GM23338 (cell line): ENCODE measurements at regions not wholly inside any gene's neighbourhood (a gene's known extent, or its start where the extent isn't known, plus 50 kb on each side); places are given as distances from the start of the nearest gene placed in this dataset.

ENCODE experiments used
- ATAC-seq: fragments of 200-7000 bp; cut with Tn5 transposase; 3 replicates; pipeline ENCODE4 v1.9.1; 2020
- DNase-seq: peaks from one replicate; pipeline ENCODE4 v3.0.0-alpha.2; 2015; ENCODE audit warnings: low spot score
- H2AFZ ChIP-seq: fragments of 200-600 bp; sonication (generic); 2 replicates; pipeline ENCODE4 v1.8.0; 2016; ENCODE audit warnings: antibody characterized with exemption, mild to moderate bottlenecking, moderate library complexity
- H3F3A ChIP-seq: fragments of 200-600 bp; sonication (generic); replicated peaks from 2 replicates; pipeline ENCODE4 v1.8.0; 2017; ENCODE audit warnings: antibody characterized with exemption, mixed run types, low read depth
- H3K27ac ChIP-seq: fragments of 200-600 bp; sonication (generic); 2 replicates; pipeline ENCODE4 v1.6.1; 2016; ENCODE audit warnings: low read depth
- H3K27me3 ChIP-seq: fragments of 200-600 bp; sonication (generic); 2 replicates; pipeline ENCODE4 v1.8.0; 2016; ENCODE audit warnings: mild to moderate bottlenecking, mixed run types, moderate library complexity; ENCODE audit not compliant: insufficient read depth
- H3K36me3 ChIP-seq: fragments of 200-600 bp; sonication (generic); 2 replicates; pipeline ENCODE4 v1.8.0; 2016; ENCODE audit warnings: mild to moderate bottlenecking; ENCODE audit not compliant: insufficient read depth
- H3K4me1 ChIP-seq: fragments of 200-600 bp; sonication (generic); 2 replicates; pipeline ENCODE4 v1.8.0; 2016; ENCODE audit warnings: mild to moderate bottlenecking, moderate library complexity; ENCODE audit not compliant: insufficient read depth
- H3K4me2 ChIP-seq: fragments of 200-600 bp; sonication (generic); 2 replicates; pipeline ENCODE4 v1.7.1; 2017; ENCODE audit warnings: mixed run types
- H3K4me3 ChIP-seq: fragments of 200-600 bp; sonication (generic); 2 replicates; pipeline ENCODE4 v1.6.1; 2016; ENCODE audit warnings: mixed run types
- H3K79me2 ChIP-seq: fragments of 200-600 bp; sonication (generic); replicated peaks from 2 replicates; pipeline ENCODE4 v1.8.0; 2017; ENCODE audit warnings: mild to moderate bottlenecking; ENCODE audit not compliant: insufficient read depth
- H3K9me2 ChIP-seq: fragments of 200-600 bp; sonication (generic); 2 replicates; pipeline ENCODE4 v1.8.0; 2017; ENCODE audit not compliant: insufficient read depth
- H4K20me1 ChIP-seq: fragments of 200-600 bp; sonication (generic); replicated peaks from 2 replicates; pipeline ENCODE4 v1.8.0; 2017; ENCODE audit warnings: mild to moderate bottlenecking; ENCODE audit not compliant: insufficient read depth
- H3K27ac Mint-ChIP-seq: 2 replicates; pipeline ENCODE4 v1.8.0; 2020; ENCODE audit warnings: inconsistent platforms, mild to moderate bottlenecking, moderate library complexity, mixed read lengths
- H3K27me3 Mint-ChIP-seq: 3 replicates; pipeline ENCODE4 v1.8.0; 2022; ENCODE audit warnings: low read depth, mild to moderate bottlenecking, moderate library complexity, mixed read lengths, inconsistent platforms; ENCODE audit not compliant: insufficient read depth, poor library complexity
- H3K36me3 Mint-ChIP-seq: 3 replicates; pipeline ENCODE4 v1.8.0; 2021; ENCODE audit warnings: low read depth, mild to moderate bottlenecking, inconsistent platforms, moderate library complexity, mixed read lengths
- H3K4me1 Mint-ChIP-seq: 3 replicates; pipeline ENCODE4 v1.8.0; 2020; ENCODE audit warnings: mild to moderate bottlenecking, inconsistent platforms, mixed read lengths
- H3K4me3 Mint-ChIP-seq: 3 replicates; pipeline ENCODE4 v1.8.0; 2021; ENCODE audit warnings: moderate library complexity, mild to moderate bottlenecking, inconsistent platforms, mixed read lengths
- H3K9me3 Mint-ChIP-seq: 3 replicates; pipeline ENCODE4 v1.8.0; 2020; ENCODE audit warnings: moderate library complexity, mild to moderate bottlenecking, inconsistent platforms, mixed read lengths
- CREB1 ChIP-seq: fragments of 250-450 bp; sonication (Bioruptor Pico); IDR thresholded peaks from 2 replicates; pipeline ENCODE4 v1.5.0; 2020; ENCODE audit warnings: low read depth, mild to moderate bottlenecking, moderate library complexity
- CTCF ChIP-seq, 2 experiments: fragments of 200-600 bp in 1 of 2; sonication (generic) in 1 of 2; conservative IDR thresholded peaks; 2 replicates each; pipeline versions ENCODE4 v1.5.1 to v1.6.1; 2016 to 2017; ENCODE audit warnings: antibody characterized with exemption in 2 of 2, low read depth in 2 of 2, mild to moderate bottlenecking in 2 of 2, moderate library complexity in 1 of 2
- ETS1 ChIP-seq: IDR thresholded peaks from 2 replicates; pipeline ENCODE4 v1.6.1; 2016; ENCODE audit warnings: antibody characterized with exemption
- EZH2 ChIP-seq: fragments of 200-600 bp; sonication (generic); IDR thresholded peaks from one replicate; pipeline ENCODE4 v1.8.0; 2017; ENCODE audit warnings: antibody characterized with exemption, mild to moderate bottlenecking, low read depth; ENCODE audit not compliant: unreplicated experiment
- EZH2phosphoT487 ChIP-seq: fragments of 200-600 bp; sonication (generic); IDR thresholded peaks from one replicate; pipeline ENCODE4 v1.8.1; 2018; ENCODE audit warnings: antibody characterized with exemption; ENCODE audit not compliant: unreplicated experiment
- JUNB ChIP-seq: IDR thresholded peaks from one replicate; pipeline ENCODE4 v1.6.1; 2016; ENCODE audit warnings: antibody characterized with exemption; ENCODE audit not compliant: unreplicated experiment
- NANOG ChIP-seq: IDR thresholded peaks from 2 replicates; pipeline ENCODE4 v1.6.1; 2016; ENCODE audit warnings: antibody characterized with exemption, borderline replicate concordance
- POLR2AphosphoS5 ChIP-seq: IDR thresholded peaks from 2 replicates; pipeline ENCODE4 v1.6.1; 2016; ENCODE audit warnings: antibody characterized with exemption, low read depth
- REST ChIP-seq: IDR thresholded peaks from one replicate; pipeline ENCODE4 v1.6.1; 2018; ENCODE audit warnings: antibody characterized with exemption; ENCODE audit not compliant: unreplicated experiment
- STAT1 ChIP-seq: IDR thresholded peaks from one replicate; pipeline ENCODE4 v1.6.1; 2016; ENCODE audit warnings: antibody characterized with exemption; ENCODE audit not compliant: unreplicated experiment
- ZNF114 ChIP-seq: fragments of 250-450 bp; sonication (Bioruptor Pico); IDR thresholded peaks from 2 replicates; pipeline ENCODE4 v1.5.0; 2020; ENCODE audit warnings: mild to moderate bottlenecking, moderate library complexity
- ZNF331 ChIP-seq: fragments of 250-450 bp; sonication (Bioruptor Pico); IDR thresholded peaks from 2 replicates; pipeline ENCODE4 v1.5.0; 2020; ENCODE audit warnings: low read depth, mild to moderate bottlenecking, moderate library complexity
- TF ChIP-seq, protein P1 (sequence below): fragments of 250-450 bp; sonication (Bioruptor Pico); IDR thresholded peaks from 2 replicates; pipeline ENCODE4 v1.5.0; 2020; ENCODE audit warnings: mild to moderate bottlenecking, moderate library complexity

- TF ChIP-seq EZH2, result no peak
- no peak for TF ChIP-seq EZH2phosphoT487
- no peak for TF ChIP-seq JUNB
- no peak for TF ChIP-seq POLR2AphosphoS5
- no peak for TF ChIP-seq STAT1
- no peak for TF ChIP-seq CTCF (conservative IDR thresholded peaks at IDR 0.05; ENCODE audit: low read depth in 2 of 2)
- no peak for TF ChIP-seq CREB1 (CRISPR knock-in tag)
- no peak for TF ChIP-seq REST
- no peak for TF ChIP-seq NANOG
- TF ChIP-seq ZNF114 (CRISPR knock-in tag), result no peak
- no peak for TF ChIP-seq ETS1
- no peak for TF ChIP-seq ZNF331 (CRISPR knock-in tag)
- TF ChIP-seq, protein P1, sequence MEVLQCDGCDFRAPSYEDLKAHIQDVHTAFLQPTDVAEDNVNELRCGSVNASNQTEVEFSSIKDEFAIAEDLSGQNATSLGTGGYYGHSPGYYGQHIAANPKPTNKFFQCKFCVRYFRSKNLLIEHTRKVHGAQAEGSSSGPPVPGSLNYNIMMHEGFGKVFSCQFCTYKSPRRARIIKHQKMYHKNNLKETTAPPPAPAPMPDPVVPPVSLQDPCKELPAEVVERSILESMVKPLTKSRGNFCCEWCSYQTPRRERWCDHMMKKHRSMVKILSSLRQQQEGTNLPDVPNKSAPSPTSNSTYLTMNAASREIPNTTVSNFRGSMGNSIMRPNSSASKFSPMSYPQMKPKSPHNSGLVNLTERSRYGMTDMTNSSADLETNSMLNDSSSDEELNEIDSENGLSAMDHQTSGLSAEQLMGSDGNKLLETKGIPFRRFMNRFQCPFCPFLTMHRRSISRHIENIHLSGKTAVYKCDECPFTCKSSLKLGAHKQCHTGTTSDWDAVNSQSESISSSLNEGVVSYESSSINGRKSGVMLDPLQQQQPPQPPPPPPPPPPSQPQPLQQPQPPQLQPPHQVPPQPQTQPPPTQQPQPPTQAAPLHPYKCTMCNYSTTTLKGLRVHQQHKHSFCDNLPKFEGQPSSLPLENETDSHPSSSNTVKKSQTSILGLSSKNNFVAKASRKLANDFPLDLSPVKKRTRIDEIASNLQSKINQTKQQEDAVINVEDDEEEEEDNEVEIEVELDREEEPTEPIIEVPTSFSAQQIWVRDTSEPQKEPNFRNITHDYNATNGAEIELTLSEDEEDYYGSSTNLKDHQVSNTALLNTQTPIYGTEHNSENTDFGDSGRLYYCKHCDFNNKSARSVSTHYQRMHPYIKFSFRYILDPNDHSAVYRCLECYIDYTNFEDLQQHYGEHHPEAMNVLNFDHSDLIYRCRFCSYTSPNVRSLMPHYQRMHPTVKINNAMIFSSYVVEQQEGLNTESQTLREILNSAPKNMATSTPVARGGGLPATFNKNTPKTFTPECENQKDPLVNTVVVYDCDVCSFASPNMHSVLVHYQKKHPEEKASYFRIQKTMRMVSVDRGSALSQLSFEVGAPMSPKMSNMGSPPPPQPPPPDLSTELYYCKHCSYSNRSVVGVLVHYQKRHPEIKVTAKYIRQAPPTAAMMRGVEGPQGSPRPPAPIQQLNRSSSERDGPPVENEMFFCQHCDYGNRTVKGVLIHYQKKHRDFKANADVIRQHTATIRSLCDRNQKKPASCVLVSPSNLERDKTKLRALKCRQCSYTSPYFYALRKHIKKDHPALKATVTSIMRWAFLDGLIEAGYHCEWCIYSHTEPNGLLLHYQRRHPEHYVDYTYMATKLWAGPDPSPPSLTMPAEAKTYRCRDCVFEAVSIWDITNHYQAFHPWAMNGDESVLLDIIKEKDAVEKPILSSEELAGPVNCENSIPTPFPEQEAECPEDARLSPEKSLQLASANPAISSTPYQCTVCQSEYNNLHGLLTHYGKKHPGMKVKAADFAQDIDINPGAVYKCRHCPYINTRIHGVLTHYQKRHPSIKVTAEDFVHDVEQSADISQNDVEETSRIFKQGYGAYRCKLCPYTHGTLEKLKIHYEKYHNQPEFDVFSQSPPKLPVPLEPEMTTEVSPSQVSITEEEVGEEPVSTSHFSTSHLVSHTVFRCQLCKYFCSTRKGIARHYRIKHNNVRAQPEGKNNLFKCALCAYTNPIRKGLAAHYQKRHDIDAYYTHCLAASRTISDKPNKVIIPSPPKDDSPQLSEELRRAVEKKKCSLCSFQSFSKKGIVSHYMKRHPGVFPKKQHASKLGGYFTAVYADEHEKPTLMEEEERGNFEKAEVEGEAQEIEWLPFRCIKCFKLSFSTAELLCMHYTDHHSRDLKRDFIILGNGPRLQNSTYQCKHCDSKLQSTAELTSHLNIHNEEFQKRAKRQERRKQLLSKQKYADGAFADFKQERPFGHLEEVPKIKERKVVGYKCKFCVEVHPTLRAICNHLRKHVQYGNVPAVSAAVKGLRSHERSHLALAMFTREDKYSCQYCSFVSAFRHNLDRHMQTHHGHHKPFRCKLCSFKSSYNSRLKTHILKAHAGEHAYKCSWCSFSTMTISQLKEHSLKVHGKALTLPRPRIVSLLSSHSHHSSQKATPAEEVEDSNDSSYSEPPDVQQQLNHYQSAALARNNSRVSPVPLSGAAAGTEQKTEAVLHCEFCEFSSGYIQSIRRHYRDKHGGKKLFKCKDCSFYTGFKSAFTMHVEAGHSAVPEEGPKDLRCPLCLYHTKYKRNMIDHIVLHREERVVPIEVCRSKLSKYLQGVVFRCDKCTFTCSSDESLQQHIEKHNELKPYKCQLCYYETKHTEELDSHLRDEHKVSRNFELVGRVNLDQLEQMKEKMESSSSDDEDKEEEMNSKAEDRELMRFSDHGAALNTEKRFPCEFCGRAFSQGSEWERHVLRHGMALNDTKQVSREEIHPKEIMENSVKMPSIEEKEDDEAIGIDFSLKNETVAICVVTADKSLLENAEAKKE (CRISPR knock-in tag), result no peak
- Histone ChIP-seq H2AFZ (no peak overlapping the region), H3F3A (no peaks in the 10 kb centered on the region), H3K9me2 (peaks cover 4% of the 10 kb centered on the region; the same call in 1 of the 2 replicates), H3K36me3 (no peaks in the 10 kb centered on the region), H3K4me2 (no peak overlapping the region), H3K27ac (no peak overlapping the region), H3K79me2 (no peaks in the 10 kb centered on the region), H4K20me1 (no peaks in the 10 kb centered on the region), H3K4me3 (no peak overlapping the region), H3K4me1 (no peaks in the 10 kb centered on the region), H3K27me3 (no peaks in the 10 kb centered on the region)
- H3K9me3 Mint-ChIP-seq, result peaks cover 51% of the 10 kb centered on the region
- no peak overlapping the region for H3K4me3 Mint-ChIP-seq
- no peak overlapping the region for H3K27ac Mint-ChIP-seq
- no peak for ATAC-seq
- H3K36me3 Mint-ChIP-seq, result no peaks in the 10 kb centered on the region; the same call in 2 of the 3 replicates
- H3K27me3 Mint-ChIP-seq, result peaks cover 3% of the 10 kb centered on the region
- no peak for DNase-seq
- no peaks in the 10 kb centered on the region for H3K4me1 Mint-ChIP-seq
Measured at GRCh38 chr11:41963406-41963805, 504.0 kb upstream of the LRRC4C start.
